Kidney (tissue), 13 donors: ENCODE measurements at regions not wholly inside any gene's neighbourhood (a gene's known extent, or its start where the extent isn't known, plus 50 kb on each side); places are given as distances from the start of the nearest gene placed in this dataset.

Experiments used
- DNase-seq, 5 donors: peaks; one replicate each; pipeline ENCODE4 v3.0.0-alpha.2; 2013 to 2020
- FAIRE-seq: peaks from 2 replicates; lab custom pipeline; 2012; peaks lifted over from hg19 to GRCh38; lab: Jason Lieb, UNC
- H3K27ac ChIP-seq, 2 donors: one replicate each; pipeline ENCODE4 v1.7.0; 2013; ENCODE audit warnings: low read depth in 2 of 2, low read length in 2 of 2, inconsistent platforms in 1 of 2
- H3K27me3 ChIP-seq: one replicate; pipeline ENCODE4 v1.7.1; 2013; ENCODE audit warnings: low read length, inconsistent platforms; ENCODE audit not compliant: control insufficient read depth, insufficient read depth
- H3K36me3 ChIP-seq, 3 donors: one replicate each; pipeline versions ENCODE4 v1.7.0 to v1.7.1; 2013; ENCODE audit warnings: low read length in 3 of 3, control low read depth in 1 of 3, inconsistent platforms in 1 of 3; ENCODE audit not compliant: insufficient read depth in 3 of 3, control insufficient read depth in 2 of 3
- H3K4me1 ChIP-seq, 3 donors: one replicate each; pipeline versions ENCODE4 v1.7.0 to v1.7.1; 2013; ENCODE audit warnings: low read length in 3 of 3, inconsistent platforms in 1 of 3, low read depth in 1 of 3; ENCODE audit not compliant: control insufficient read depth in 2 of 3, insufficient read depth in 2 of 3
- H3K4me3 ChIP-seq, 3 donors: one replicate each; pipeline versions ENCODE4 v1.7.0 to v1.8.1; 2013; ENCODE audit warnings: low read length in 3 of 3, control low read depth in 1 of 3, inconsistent platforms in 1 of 3
- H3K9ac ChIP-seq, 3 donors: one replicate each; pipeline versions ENCODE4 v1.7.0 to v1.7.1; 2013; ENCODE audit warnings: low read length in 3 of 3, control low read depth in 1 of 3, inconsistent platforms in 1 of 3
- H3K9me3 ChIP-seq, 3 donors: one replicate each; pipeline versions ENCODE4 v1.7.0 to v1.7.1; 2013; ENCODE audit warnings: low read length in 3 of 3, control low read depth in 1 of 3, inconsistent platforms in 1 of 3; ENCODE audit not compliant: control insufficient read depth in 2 of 3, insufficient read depth in 1 of 3
- intact Hi-C: fragments of 100-400 bp; cut with DNase I; formaldehyde crosslinking; loops from one replicate; pipeline ENCODE4 v1.11.1; 2022
- TF ChIP-seq, protein P1 (sequence below): IDR thresholded peaks from 3 replicates; pipeline ENCODE4 v1.5.1; 2012; ENCODE audit warnings: mild to moderate bottlenecking, moderate library complexity, borderline replicate concordance; ENCODE audit not compliant: insufficient read depth; ENCODE audit errors: extremely low read depth
- donor health status: control.
- donor health status: control.
- donor health status: control.
- donor health status: control.
- donor health status: control.
- donor health status: DM: yes; HTN: yes; CAD: no.
- donor health status: Normal renal cell carcinoma (clear cell type).

DNA sequence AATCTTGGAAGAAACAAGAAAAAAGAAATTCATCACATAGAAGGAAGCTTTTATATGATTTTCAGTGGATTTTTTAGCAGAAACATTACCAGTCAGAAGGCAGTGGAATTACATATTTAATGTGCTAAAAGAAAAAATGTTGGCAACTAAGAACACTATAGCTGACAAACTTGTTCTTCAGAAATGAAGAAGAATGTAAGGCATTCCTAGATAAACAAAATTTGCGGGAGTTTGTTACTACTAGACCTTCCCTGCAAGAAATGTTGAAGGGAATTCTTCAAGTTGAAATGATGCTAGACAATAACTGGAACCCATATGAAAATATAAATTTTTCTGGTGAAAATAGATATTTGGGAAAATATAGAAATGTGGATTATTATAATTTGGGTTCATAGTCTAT is 718.3 kb upstream of the GRAMD2B start:
- H3K4me1 ChIP-seq: peaks cover 0 to 4% (median 2%) of the 10 kb centered on the region in 3 donors
- no peak overlapping the region for H3K9ac ChIP-seq
- no peak for DNase-seq
- no peak overlapping the region for H3K27ac ChIP-seq
- H3K4me3 ChIP-seq: no peak overlapping the region
- TF ChIP-seq, protein P1, sequence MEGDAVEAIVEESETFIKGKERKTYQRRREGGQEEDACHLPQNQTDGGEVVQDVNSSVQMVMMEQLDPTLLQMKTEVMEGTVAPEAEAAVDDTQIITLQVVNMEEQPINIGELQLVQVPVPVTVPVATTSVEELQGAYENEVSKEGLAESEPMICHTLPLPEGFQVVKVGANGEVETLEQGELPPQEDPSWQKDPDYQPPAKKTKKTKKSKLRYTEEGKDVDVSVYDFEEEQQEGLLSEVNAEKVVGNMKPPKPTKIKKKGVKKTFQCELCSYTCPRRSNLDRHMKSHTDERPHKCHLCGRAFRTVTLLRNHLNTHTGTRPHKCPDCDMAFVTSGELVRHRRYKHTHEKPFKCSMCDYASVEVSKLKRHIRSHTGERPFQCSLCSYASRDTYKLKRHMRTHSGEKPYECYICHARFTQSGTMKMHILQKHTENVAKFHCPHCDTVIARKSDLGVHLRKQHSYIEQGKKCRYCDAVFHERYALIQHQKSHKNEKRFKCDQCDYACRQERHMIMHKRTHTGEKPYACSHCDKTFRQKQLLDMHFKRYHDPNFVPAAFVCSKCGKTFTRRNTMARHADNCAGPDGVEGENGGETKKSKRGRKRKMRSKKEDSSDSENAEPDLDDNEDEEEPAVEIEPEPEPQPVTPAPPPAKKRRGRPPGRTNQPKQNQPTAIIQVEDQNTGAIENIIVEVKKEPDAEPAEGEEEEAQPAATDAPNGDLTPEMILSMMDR: no peak
- intact Hi-C loops: no loop called here
- H3K36me3 ChIP-seq: no peaks in the 10 kb centered on the region
- FAIRE-seq: no peak
- H3K9me3 ChIP-seq: peaks cover 0 to 7% (median 0%) of the 10 kb centered on the region in 3 donors
- H3K27me3 ChIP-seq: no peaks in the 10 kb centered on the region

DNA sequence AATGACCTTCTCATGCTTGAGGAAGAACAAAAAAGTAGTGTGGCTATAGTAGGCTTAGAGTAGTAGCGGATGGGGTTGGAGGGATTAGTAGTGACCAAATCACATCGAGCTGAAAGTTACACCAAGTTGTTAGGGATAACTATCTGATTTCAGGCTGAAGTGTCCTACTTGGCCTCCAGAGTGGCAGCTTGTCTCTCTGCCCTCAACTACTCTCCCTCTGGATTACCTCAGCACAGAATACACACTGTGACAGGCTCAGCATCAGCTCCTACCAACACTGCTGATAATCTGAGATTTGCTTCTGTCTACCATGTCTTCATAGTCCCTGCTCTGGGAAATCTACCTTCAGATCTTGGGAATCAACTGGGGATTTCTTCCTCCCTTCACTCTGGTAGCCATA is 714.6 kb upstream of the GRAMD2B start:
- Histone ChIP-seq H3K27ac (no peak overlapping the region), H3K9ac (no peak overlapping the region), H3K4me3 (no peak overlapping the region), H3K9me3 (peaks cover 0 to 7% (median 0%) of the 10 kb centered on the region in 3 donors), H3K4me1 (no peaks in the 10 kb centered on the region), H3K27me3 (no peaks in the 10 kb centered on the region), H3K36me3 (no peaks in the 10 kb centered on the region)
- TF ChIP-seq, protein P1: no peak
- intact Hi-C loops: no loop called here
- DNase-seq (no peak), FAIRE-seq (no peak)

DNA sequence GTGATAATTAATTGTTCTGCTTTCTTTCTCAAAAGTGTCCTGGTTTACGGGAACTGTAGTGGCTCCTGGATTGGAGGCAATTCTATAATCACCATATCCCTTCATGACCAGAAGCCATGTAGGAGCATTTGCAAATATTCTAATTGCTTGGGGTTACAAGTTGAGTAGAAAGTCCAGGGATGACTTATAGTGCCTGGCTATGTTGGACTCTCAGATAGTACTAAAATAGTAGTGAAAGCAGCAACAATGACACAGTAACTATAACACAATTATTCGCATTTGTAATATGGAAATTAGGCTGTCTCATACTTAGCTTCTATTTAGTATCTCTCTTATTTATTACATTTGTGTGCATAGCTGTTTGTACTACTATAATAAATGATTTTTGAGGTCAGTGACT is 712.5 kb upstream of the GRAMD2B start:
- no peak for FAIRE-seq
- Histone ChIP-seq H3K4me1 (no peaks in the 10 kb centered on the region), H3K36me3 (no peaks in the 10 kb centered on the region), H3K9me3 (no peaks in the 10 kb centered on the region), H3K9ac (no peak overlapping the region), H3K27me3 (no peaks in the 10 kb centered on the region), H3K4me3 (no peak overlapping the region), H3K27ac (no peak overlapping the region)
- no peak for DNase-seq
- intact Hi-C loops: no loop called here
- TF ChIP-seq, protein P1: no peak

DNA sequence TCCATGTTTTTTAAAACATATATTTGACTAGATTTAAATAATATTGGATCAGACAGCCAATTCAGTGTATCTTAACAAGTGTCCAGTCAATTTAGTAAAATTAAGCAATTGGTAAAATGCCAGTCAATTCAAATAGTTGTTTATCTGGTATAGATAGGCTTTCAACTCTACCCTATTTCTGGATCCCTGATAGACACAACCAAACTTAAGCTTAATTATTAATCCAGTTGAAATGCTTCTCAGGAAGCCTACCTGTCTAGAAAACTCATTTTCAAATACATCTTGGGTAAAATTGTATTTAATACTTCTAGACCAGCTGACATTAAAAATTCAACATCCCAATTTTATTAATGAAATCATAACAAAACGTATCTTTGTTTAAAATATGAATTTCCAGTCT is 710.8 kb upstream of the GRAMD2B start:
- H3K36me3 ChIP-seq: no peaks in the 10 kb centered on the region
- no peaks in the 10 kb centered on the region for H3K9me3 ChIP-seq
- no peak overlapping the region for H3K4me3 ChIP-seq
- TF ChIP-seq, protein P1: no peak
- DNase-seq (no peak), FAIRE-seq (no peak)
- intact Hi-C loops: no loop called here
- H3K27me3 ChIP-seq: no peaks in the 10 kb centered on the region
- H3K9ac ChIP-seq: no peak overlapping the region
- H3K4me1 ChIP-seq: no peaks in the 10 kb centered on the region
- no peak overlapping the region for H3K27ac ChIP-seq
